Liver (tissue), 3 donors: ENCODE measurements at regions not wholly inside any gene's neighbourhood (a gene's known extent, or its start where the extent isn't known, plus 50 kb on each side); places are given as distances from the start of the nearest gene placed in this dataset.

Experiments
- CTCF ChIP-seq: fragments of 150-350 bp; IDR thresholded peaks from 2 replicates; pipeline ENCODE4 v1.5.1; 2017; ENCODE audit warnings: improper control_type of control experiment, low read depth, low read length; ENCODE audit not compliant: missing input control
- EGR1 ChIP-seq, 2 donors: IDR thresholded peaks; 2 replicates each; pipeline ENCODE4 v1.6.1; 2016 to 2018; ENCODE audit warnings: antibody characterized with exemption in 2 of 2, low read depth in 2 of 2
- GABPA ChIP-seq, 2 donors: IDR thresholded peaks in 1 of 2; conservative IDR thresholded peaks in 1 of 2; 2 replicates each; pipeline ENCODE4 v1.6.1; 2016; ENCODE audit warnings: antibody characterized with exemption in 2 of 2, mild to moderate bottlenecking in 1 of 2, moderate library complexity in 1 of 2
- HNF4A ChIP-seq, 2 donors: conservative IDR thresholded peaks; 2 replicates each; pipeline ENCODE4 v1.6.1; 2016; ENCODE audit warnings: antibody characterized with exemption in 2 of 2, mild to moderate bottlenecking in 2 of 2
- JUND ChIP-seq, 2 donors: IDR thresholded peaks; 2 replicates each; pipeline ENCODE4 v1.6.1; 2016; ENCODE audit warnings: antibody characterized with exemption in 2 of 2
- MAX ChIP-seq: IDR thresholded peaks from 2 replicates; pipeline ENCODE4 v1.6.1; 2016; ENCODE audit warnings: antibody characterized with exemption
- RAD21 ChIP-seq, 2 donors: IDR thresholded peaks; 2 replicates each; pipeline ENCODE4 v1.6.1; 2016; ENCODE audit warnings: antibody characterized with exemption in 2 of 2, mild to moderate bottlenecking in 2 of 2
- RXRA ChIP-seq, 2 donors: IDR thresholded peaks; 2 replicates each; pipeline ENCODE4 v1.6.1; 2017 to 2018; ENCODE audit warnings: antibody characterized with exemption in 2 of 2, mild to moderate bottlenecking in 1 of 2
- SP1 ChIP-seq: IDR thresholded peaks from 2 replicates; pipeline ENCODE4 v1.6.1; 2018; ENCODE audit warnings: antibody characterized with exemption, mild to moderate bottlenecking
- TAF1 ChIP-seq: conservative IDR thresholded peaks from 2 replicates; pipeline ENCODE4 v1.6.1; 2016; ENCODE audit warnings: antibody characterized with exemption, mild to moderate bottlenecking
- YY1 ChIP-seq: IDR thresholded peaks from 2 replicates; pipeline ENCODE4 v1.6.1; 2016; ENCODE audit warnings: antibody characterized with exemption, mild to moderate bottlenecking
- ZBTB33 ChIP-seq: IDR thresholded peaks from 2 replicates; pipeline ENCODE4 v1.6.1; 2016; ENCODE audit warnings: antibody characterized with exemption
- TF ChIP-seq, protein P1 (sequence below): IDR thresholded peaks from 2 replicates; pipeline ENCODE4 v1.6.1; 2016; ENCODE audit warnings: antibody characterized with exemption, mild to moderate bottlenecking
- TF ChIP-seq, protein P2 (sequence below): IDR thresholded peaks from 2 replicates; pipeline ENCODE4 v1.6.1; 2016; ENCODE audit warnings: antibody characterized with exemption
- donor health status: healthy.
- donor health status: healthy.

- TF ChIP-seq JUND (IDR thresholded peaks at IDR 0.05) = no peak
- no peak for TF ChIP-seq CTCF
- TF ChIP-seq TAF1 = no peak
- TF ChIP-seq, protein P1, sequence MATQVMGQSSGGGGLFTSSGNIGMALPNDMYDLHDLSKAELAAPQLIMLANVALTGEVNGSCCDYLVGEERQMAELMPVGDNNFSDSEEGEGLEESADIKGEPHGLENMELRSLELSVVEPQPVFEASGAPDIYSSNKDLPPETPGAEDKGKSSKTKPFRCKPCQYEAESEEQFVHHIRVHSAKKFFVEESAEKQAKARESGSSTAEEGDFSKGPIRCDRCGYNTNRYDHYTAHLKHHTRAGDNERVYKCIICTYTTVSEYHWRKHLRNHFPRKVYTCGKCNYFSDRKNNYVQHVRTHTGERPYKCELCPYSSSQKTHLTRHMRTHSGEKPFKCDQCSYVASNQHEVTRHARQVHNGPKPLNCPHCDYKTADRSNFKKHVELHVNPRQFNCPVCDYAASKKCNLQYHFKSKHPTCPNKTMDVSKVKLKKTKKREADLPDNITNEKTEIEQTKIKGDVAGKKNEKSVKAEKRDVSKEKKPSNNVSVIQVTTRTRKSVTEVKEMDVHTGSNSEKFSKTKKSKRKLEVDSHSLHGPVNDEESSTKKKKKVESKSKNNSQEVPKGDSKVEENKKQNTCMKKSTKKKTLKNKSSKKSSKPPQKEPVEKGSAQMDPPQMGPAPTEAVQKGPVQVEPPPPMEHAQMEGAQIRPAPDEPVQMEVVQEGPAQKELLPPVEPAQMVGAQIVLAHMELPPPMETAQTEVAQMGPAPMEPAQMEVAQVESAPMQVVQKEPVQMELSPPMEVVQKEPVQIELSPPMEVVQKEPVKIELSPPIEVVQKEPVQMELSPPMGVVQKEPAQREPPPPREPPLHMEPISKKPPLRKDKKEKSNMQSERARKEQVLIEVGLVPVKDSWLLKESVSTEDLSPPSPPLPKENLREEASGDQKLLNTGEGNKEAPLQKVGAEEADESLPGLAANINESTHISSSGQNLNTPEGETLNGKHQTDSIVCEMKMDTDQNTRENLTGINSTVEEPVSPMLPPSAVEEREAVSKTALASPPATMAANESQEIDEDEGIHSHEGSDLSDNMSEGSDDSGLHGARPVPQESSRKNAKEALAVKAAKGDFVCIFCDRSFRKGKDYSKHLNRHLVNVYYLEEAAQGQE = no peak
- no peak for TF ChIP-seq RAD21 (IDR thresholded peaks at IDR 0.05)
- TF ChIP-seq, protein P2, sequence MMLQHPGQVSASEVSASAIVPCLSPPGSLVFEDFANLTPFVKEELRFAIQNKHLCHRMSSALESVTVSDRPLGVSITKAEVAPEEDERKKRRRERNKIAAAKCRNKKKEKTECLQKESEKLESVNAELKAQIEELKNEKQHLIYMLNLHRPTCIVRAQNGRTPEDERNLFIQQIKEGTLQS = no peak
- no peak for TF ChIP-seq EGR1 (IDR thresholded peaks at IDR 0.05; ENCODE audit: low read depth in 2 of 2)
- no peak for TF ChIP-seq YY1
- no peak for TF ChIP-seq ZBTB33
- TF ChIP-seq GABPA (IDR thresholded peaks at IDR 0.05 in 1 of 2, conservative IDR thresholded peaks at IDR 0.05 in 1 of 2) = no peak
- no peak for TF ChIP-seq SP1
- no peak for TF ChIP-seq MAX
- no peak for TF ChIP-seq HNF4A (conservative IDR thresholded peaks at IDR 0.05)
- TF ChIP-seq RXRA (IDR thresholded peaks at IDR 0.05) = no peak
Measured at GRCh38 chr6:8245726-8246125, 143.4 kb upstream of the EEF1E1 start.
